HG03432 (cell line): ENCODE measurements at regions not wholly inside any gene's neighbourhood (a gene's known extent, or its start where the extent isn't known, plus 50 kb on each side); places are given as distances from the start of the nearest gene placed in this dataset.
"Not testable (repeated sequence)": the region's sequence is repeated elsewhere in the genome, so short reads cannot be mapped to it uniquely, and the experiment has no call there.

Source experiments
- ATAC-seq: cut with Tn5 transposase; IDR thresholded peaks from one replicate; pipeline ENCODE4 v1.9.1; 2021; ENCODE audit warnings: mild to moderate bottlenecking, moderate library complexity; ENCODE audit not compliant: unreplicated experiment

DNA sequence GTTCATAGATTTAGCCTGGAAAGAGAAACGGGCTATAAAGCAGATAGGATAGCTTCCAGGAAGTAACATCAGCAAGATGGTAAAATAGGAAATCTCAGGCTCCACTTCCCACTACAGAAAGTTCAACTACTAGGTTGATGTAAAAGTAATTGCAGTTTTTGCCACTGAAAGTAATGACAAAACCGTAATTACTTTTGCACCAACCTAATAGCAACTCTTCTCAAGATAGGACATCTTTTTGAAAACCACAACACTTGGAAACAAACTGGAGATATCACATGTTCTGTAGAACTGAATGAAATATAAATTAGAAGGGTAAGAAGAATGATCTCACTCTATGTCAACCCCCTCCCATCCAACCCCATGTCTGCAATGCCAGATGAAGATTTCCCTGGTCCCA, 1154.3 kb downstream of the BCL11A start:
- ATAC-seq, result no peak

DNA sequence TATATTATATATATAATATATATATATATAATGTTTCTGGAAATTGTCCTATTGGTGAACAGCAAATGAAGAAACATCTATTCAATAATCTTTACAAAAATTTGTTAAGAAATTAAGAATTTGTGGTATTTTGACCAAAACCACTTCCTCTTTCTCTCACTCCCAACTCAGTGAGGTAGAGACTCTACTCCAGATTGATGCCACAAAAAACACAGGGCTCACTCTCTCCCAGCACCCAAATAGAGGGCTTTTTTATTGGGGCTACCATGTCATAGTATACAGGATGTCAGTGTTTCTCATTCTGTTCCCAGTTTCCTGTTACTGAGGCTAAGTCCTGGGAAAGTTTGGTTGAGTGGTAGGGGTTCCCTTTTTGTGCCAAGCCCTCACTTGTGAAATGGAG, 1155.4 kb downstream of the BCL11A start:
- ATAC-seq, result no peak

DNA sequence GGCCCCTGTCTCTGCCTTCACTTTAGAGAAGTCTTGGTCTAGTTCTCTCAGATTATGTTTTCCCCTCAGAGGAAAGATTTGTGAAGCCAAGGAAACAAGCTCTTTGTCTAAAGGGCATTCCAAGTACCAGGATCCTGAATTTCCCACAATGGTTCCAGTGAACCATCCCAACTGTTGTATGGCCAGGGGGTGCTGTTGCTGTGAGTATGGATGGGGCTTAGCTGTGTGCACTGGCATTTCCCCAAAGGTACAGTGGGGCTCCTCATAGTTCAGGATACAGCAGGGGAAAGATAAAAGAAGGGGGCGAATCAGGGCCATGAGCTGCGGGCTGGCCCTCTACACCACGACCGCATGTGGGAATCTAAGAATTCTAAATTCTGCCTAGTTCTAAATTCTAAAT, 1154.0 kb upstream of the FANCL start:
- ATAC-seq, result no peak

DNA sequence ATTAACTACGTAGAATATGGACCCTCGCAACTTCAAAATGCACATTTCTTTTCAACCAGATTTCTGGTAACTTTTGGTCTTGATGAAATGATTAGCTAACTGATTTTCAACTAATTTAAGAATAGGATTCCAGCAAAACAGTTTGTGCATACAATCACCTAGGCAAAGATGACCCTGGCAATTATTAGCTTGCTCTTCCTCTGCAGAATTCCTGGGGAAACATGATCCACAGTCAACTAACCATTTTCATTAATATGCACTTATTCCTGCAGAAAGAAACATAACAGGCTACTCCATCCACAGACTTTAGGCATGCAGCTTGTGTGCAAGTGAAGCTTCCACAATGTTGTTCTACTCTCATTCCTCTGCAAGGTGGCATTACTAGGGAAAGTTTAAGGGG, 1150.8 kb upstream of the FANCL start:
- no peak for ATAC-seq

DNA sequence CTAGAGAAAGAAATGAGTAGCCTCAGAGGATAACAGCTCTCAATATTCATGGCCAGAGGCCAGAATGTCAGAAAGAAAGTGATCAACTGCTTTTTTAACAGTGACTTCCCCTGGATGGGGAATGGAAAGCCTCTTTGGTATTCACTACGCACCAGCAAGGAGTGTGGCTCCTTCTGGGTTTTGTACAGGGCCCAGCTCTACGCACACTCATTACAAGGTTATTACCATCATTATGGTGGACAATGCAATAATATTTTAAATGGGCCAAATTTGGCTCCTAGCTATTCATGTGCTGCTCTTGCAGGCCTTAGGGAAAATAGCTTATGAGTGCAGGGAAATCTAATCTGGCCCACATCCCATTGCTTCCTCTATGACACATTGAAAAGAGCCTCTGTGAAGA, 1149.5 kb upstream of the FANCL start:
- no peak for ATAC-seq

DNA sequence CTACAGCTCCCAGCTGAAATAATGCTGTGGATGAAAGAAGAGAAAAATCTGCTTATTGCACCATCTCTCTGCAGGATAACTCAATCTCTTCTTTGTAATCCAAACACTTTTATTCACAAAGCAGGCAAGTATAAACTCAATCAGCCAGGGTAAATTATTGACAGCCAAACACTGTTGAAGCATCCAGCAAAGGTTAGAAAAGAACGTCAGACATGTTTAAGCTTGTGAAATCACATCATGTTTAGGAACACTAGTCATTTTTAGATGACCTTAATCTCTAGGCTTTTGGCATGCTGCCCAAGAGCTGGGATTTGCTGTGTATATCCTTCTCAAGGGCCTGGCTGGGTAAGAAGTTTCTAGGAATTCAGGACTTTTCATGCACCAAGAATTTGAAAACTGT, 1148.1 kb upstream of the FANCL start:
- no peak for ATAC-seq

DNA sequence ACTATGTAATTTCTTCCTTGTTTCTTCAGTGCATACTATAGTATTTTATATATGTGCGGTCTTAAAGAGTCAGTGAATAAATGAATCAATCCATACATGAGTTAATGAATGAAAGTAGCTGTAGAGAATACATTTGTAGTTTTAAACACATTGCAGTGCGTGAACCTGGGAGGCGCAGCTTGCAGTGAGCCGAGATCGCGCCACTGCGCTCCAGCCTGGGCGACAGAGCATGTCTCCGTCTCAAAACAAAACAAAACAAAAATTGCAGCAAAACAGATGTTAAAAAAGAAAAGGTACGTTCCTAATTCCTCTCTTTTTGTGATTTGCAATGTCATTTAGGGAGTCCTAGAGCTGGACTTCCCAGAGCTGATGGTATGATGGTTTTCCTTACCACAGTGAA, 1144.8 kb upstream of the FANCL start:
- ATAC-seq, result no peak

DNA sequence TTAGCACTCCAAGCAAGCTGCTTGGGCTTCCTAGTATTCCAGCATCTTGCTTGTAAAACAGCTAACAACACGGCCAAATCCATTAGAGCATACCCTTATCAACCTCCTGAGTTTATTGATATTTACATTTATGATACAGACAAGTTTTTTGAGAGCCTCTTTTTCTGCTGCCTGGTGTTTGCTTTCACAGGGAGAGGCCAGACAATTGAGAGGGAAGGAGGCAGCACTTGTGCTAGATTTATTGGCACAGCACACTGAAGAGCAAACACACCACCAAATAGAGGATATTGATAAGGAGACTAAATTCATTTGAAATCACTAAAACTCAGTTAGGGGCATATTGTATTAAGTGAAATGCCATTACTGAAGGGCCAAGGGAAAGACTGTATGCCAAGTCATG, 1142.3 kb upstream of the FANCL start:
- no peak for ATAC-seq

DNA sequence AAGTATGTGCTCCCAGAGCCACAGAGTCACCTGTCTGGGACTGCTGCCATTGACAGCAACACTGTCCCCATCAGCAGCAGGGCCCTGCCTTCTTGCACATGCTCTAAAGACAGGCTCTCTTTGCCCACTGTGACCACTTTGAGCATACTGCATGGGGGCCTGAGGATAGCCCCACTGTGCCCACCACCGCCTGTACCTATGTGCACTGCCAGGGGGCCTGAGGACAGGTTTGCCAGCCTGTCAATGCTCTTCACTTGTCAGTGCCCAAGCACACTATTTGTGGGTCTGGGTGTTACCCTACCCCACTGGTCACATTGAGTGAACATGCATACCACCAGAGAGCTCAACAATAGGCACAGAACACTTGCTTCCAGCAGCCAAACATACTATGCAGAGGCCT, 1137.0 kb upstream of the FANCL start:
- ATAC-seq, result no peak

DNA sequence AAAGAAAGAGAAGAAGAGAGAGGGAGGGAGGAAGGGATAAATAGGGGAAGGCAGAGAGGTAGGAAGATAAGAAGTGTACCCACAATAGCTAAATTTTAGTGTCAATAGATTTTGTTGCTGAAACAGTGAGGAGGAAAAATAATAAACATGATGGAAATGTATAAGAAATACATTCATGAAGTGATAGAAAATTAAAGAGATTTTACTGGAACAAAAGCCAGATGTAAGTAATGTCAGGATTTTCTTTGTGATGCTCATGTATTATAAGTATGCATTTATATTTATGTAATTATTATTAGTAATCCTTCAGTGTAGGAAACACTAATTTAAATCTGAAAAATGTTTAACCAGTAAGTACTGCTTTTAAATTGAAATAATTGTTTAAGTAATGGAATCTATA, 1125.2 kb upstream of the FANCL start:
- no peak for ATAC-seq

DNA sequence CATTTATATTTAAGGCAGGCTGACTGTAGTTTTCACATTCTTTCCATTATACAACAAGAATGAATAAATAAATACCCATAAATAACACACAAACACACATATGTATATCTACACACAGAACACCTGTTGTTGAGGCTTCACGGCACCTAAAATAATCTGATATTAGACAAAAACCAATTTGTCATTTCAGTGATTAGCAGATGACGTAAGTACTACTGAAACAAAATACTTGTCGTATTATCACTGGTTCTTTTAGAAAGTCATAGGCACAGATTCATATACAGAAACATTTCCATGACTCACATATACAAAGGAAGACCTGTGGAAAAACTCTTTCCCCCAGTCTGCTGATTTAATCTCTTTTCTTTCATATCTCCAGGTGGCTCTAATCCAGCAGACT, 1113.4 kb upstream of the FANCL start:
- ATAC-seq, result no peak

DNA sequence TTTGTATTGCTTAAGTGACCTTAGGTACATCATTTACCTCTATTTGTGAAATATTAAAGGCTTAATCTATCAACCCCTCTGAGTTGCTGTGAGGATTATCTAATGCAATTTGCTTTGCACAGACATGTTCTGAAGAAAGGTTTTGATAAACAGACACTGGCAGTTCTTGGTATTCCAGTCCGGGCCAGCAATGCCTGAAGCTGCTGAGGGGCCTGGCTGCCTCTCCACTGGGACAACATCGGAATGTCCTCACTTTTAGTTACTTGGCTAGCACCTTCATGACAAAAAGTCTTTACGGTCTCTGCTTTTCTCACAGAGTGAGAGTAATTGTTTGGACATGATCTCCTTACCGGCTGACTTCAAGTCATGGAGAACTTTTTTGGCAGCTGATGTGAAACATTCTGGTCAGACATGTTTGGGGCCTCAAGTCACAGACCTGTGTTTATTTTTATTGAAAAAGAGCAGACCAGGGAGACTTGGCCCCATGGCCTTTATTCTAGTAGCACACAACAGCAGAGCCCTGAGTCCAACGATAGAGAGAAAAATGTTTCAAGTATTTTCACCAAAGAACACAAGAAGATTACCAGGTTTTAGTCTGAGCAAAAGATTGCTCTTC, 1112.3 kb upstream of the FANCL start:
- ATAC-seq, result no peak

DNA sequence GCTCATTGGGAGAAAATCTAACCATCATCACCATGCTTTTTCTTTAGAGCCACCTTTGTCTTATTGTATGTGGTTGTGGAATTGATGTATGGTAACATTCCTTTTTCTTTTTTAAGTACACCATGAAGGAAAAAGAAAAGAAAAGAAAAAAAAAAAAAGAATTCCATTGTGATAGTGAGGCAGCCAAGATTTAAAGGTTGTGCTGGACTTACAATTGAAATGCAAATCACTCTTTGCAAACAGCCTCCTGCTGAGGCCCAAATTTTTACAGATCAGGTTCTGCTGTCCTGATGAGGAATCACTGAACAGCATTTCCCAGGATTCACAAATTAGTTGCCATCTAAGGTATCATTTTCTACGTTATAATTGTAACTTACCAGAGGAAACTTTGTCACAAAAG, 1101.0 kb upstream of the FANCL start:
- ATAC-seq, result no peak

DNA sequence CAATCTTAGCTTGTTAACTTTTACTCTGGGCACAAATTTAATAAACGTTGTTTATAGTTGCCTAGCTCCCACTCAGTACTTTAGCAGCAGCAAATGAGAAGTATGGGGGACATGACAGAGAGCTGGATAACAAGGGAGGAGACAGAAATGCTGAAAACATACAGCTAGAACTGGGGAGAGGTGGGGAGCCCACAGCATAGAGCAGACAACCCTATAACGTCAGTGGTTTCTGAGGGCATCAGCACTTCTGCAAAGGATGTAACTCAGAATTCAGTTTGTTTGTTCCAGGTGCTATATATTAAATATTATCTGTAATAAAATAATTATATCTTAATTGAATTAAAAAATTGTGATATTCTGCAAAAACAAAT, 1098.7 kb upstream of the FANCL start:
- no peak for ATAC-seq

DNA sequence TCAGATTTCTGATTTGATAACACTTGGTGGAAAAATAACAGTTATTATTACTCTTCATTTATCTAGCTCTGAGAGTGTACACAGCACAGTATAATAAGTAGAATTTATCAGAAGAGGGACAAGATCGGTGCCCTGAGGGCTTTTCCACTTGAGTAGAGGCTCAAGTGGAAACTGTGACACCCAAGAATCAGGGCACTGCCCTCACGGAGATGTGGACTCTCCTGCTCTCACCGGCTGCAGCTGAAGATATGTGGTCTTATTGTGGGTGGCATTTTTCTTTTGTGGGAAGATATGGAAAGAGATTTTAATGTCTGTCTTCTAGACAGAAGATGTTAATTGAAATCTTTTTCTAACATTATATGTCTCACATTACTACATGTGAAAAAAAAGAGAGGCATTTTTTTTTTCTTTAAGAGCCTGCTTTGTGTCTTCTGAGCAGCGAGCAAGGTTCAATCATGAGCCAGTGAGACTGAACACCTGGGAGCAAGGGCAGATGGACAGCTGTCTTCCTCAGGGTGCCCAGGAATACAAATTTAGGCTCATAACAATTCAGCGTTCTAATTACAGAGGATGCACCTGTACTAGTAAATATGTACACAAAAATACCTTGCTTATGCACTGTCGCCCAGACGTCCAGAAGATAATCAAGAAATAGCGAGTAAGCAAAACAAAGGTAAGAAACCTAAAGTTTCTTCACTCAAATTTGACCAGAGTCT, 1098.2 kb upstream of the FANCL start:
- no peak for ATAC-seq

DNA sequence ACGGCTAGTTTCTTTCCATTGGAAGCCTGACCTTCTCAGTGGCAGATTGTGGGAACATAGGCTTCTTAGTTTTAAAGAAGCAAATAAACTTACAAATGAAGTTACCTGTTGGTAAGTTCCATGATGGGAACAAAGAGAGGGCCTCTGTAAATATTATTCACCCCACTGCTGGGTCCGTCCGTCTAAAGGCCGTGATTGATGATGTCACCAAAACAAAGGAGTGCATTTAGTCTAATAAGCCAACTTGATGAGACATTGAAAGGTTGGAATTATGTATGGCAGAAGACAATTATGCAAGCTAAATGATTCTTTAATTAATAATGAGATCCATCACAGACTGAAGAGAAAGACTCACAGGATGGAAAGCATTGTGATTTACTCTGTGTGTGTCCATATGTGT, 1091.9 kb upstream of the FANCL start:
- ATAC-seq, result no peak

DNA sequence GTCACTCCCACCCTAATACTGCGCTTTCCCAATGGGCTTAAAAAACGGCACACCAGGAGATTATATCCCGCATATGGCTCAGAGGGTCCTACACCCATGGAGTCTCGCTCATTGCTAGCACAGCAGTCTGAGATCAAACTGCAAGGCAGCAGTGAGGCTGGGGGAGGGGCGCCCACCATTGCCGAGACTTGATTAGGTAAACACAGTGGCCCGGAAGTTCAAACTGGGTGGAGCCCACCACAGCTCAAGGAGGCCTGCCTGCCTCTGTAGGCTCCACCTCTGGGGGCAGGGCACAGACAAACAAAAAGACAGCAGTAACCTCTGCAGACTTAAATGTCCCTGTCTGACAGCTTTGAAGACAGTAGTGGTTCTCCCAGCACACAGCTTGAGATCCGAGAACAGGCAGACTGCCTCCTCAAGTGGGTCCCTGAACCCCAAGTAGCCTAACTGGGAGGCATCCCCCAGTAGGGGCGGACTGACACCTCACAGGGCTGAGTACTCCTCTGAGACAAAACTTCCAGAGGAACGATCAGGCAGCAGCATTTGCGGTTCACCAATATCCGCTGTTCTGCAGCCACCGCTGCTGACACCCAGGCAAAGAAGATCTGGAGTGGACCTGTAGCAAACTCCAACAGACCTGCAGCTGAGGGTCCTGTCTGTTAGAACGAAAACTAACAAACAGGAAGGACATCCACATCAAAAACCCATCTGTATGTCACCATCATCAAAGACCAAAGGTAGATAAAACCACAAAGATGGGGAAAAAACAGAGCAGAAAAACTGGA, 1085.6 kb upstream of the FANCL start:
- not testable (repeated sequence) for ATAC-seq

DNA sequence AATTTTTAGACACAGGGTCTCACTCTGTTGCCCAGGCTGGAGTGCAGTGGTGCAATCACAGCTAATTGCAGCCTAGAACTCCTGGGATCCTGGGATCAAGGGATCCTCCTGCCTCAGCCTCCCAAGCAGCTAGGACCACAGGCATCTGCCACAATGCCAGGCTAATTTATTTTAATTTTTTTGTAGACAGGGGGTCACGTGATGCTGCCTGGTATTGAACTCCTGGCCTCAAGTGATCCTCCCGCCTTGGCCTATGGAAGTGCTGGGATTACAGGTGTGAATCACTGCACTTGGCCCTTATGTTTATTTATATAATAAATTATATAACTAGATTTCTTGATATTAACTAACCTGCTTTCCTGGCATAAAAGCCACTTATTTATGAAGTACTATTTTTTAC, 1081.7 kb upstream of the FANCL start:
- no peak for ATAC-seq

DNA sequence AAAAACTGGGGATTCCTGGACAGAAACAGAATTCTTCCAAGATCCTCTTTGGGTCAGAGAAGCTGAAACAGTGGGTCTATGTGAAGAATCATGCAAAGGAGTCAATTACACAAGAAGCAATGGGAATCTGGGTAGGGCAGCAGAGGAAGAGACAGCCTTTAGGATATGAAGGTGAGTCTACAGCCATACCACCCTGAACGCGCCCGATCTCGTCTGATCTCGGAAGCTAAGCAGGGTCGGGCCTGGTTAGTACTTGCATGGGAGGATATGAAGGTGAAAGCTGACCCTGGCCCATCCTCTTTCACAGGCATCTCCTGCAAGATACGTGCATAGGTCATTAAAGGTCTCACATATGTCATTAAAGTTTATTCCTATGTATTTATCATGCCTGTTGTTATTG, 1080.9 kb upstream of the FANCL start:
- no peak for ATAC-seq

DNA sequence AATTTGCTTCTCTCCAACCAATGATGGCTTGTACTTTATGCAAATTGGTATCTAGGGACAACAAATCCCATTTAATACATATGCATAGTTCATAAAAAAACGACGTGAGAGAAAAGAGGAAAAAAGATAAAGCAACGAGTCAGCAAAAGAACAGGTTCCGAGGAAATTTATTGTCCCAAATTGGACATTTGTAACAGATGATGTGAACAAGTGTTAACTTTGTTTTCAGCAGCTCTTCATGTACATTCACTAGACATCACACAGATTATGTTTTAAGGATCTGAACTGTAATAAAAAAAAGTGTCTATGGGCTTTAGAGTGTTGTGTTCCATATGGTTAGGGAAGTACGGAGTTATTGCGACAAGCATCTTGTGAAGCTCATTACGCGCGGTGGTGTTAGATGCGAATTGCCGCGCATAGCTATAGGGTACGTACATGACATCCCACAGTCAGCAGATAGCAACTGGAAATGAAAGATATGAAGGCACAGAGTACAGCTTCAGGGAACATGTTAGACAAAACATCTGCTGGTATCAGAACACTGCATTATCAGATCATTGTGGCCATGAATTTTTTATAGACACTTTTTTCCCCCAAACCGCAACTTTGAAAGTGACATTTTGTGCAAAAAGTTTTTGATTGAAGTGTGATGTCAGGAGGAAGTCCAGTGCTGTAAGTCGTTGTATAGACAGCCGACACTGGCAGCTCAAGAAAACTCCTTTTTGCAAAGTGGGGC, 1073.1 kb upstream of the FANCL start:
- ATAC-seq, result no peak
